ENCODE measurements at regions not wholly inside any gene's neighbourhood (a gene's known extent, or its start where the extent isn't known, plus 50 kb on each side); places are given as distances from the start of the nearest gene placed in this dataset.

- TF ChIP-seq, protein P1, sequence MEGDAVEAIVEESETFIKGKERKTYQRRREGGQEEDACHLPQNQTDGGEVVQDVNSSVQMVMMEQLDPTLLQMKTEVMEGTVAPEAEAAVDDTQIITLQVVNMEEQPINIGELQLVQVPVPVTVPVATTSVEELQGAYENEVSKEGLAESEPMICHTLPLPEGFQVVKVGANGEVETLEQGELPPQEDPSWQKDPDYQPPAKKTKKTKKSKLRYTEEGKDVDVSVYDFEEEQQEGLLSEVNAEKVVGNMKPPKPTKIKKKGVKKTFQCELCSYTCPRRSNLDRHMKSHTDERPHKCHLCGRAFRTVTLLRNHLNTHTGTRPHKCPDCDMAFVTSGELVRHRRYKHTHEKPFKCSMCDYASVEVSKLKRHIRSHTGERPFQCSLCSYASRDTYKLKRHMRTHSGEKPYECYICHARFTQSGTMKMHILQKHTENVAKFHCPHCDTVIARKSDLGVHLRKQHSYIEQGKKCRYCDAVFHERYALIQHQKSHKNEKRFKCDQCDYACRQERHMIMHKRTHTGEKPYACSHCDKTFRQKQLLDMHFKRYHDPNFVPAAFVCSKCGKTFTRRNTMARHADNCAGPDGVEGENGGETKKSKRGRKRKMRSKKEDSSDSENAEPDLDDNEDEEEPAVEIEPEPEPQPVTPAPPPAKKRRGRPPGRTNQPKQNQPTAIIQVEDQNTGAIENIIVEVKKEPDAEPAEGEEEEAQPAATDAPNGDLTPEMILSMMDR (IDR thresholded peaks at IDR 0.05): no peak
- TF ChIP-seq EZH2 (IDR thresholded peaks at IDR 0.05; ENCODE audit: borderline replicate concordance, insufficient read depth, low read depth, low read length, poor library complexity, severe bottlenecking): no peak
Measured at GRCh38 chr1:73765551-73766233, 432.3 kb downstream of the LRRIQ3 start.

All from B cell (primary cell).